Activated naive CD4-positive, alpha-beta T cell treated with anti-CD3 and anti-CD28 coated beads, Interleukin-2, amount 50 U/mL, for 72 hours (primary cell): ENCODE measurements at regions not wholly inside any gene's neighbourhood (a gene's known extent, or its start where the extent isn't known, plus 50 kb on each side); places are given as distances from the start of the nearest gene placed in this dataset.
"Not testable (repeated sequence)": the region's sequence is repeated elsewhere in the genome, so short reads cannot be mapped to it uniquely, and the experiment has no call there.

Experiments used
- ATAC-seq, 2 donors: fragments of 150-1000 bp; cut with Tn5 transposase; 2 replicates each; pipeline ENCODE4 v1.10.0; 2021; ENCODE audit warnings: mild to moderate bottlenecking in 2 of 2, moderate library complexity in 2 of 2
- DNase-seq, 2 donors: peaks; one replicate each; pipeline ENCODE4 v3.0.0; 2021 to 2022; ENCODE audit warnings: low spot score in 2 of 2
- H3K27ac Mint-ChIP-seq, 2 donors: one replicate each; pipeline ENCODE4 v1.8.0; 2022; ENCODE audit warnings: mild to moderate bottlenecking in 2 of 2, mixed read lengths in 2 of 2
- H3K36me3 Mint-ChIP-seq, 2 donors: one replicate each; pipeline ENCODE4 v1.8.0; 2022; ENCODE audit warnings: mixed read lengths in 2 of 2
- H3K9me3 Mint-ChIP-seq, 2 donors: one replicate each; pipeline ENCODE4 v1.8.0; 2022; ENCODE audit warnings: mixed read lengths in 2 of 2

GRCh38 chr14:85063747-85064146 lies 466.2 kb upstream of the FLRT2 start:
- Mint-ChIP-seq H3K36me3 (no peaks in the 10 kb centered on the region), H3K9me3 (peaks cover 5 to 11% of the 10 kb centered on the region in 2 donors), H3K27ac (no peak overlapping the region)
- no peak for DNase-seq
- ATAC-seq: no peak

GRCh38 chr14:85071447-85071846 lies 458.5 kb upstream of the FLRT2 start:
- Mint-ChIP-seq H3K27ac (no peak overlapping the region), H3K36me3 (peaks cover 0 to 4% of the 10 kb centered on the region in 2 donors), H3K9me3 (peaks cover 9 to 11% of the 10 kb centered on the region in 2 donors)
- ATAC-seq: no peak
- no peak for DNase-seq

GRCh38 chr14:85074955-85075354 lies 455.0 kb upstream of the FLRT2 start:
- ATAC-seq: no peak
- H3K27ac Mint-ChIP-seq: no peak overlapping the region
- peaks cover 0 to 4% of the 10 kb centered on the region in 2 donors for H3K36me3 Mint-ChIP-seq
- peaks cover 5 to 7% of the 10 kb centered on the region in 2 donors for H3K9me3 Mint-ChIP-seq
- DNase-seq: no peak

GRCh38 chr14:85075694-85076476 lies 454.1 kb upstream of the FLRT2 start:
- ATAC-seq: no peak
- Mint-ChIP-seq H3K27ac (no peak overlapping the region), H3K36me3 (peaks cover 0 to 1% of the 10 kb centered on the region in 2 donors), H3K9me3 (peaks cover 2 to 8% of the 10 kb centered on the region in 2 donors)
- no peak for DNase-seq

- not testable (repeated sequence) for H3K27ac Mint-ChIP-seq, H3K36me3 Mint-ChIP-seq, ATAC-seq, DNase-seq
- H3K9me3 Mint-ChIP-seq: peaks cover 9 to 16% of the 10 kb centered on the region in 2 donors
These were observed 452.2 kb upstream of the FLRT2 start for GRCh38 chr14:85077716-85078115.

GRCh38 chr14:85079842-85080730 lies 449.9 kb upstream of the FLRT2 start:
- Mint-ChIP-seq H3K36me3 (no peaks in the 10 kb centered on the region), H3K9me3 (peaks cover 9 to 19% of the 10 kb centered on the region in 2 donors), H3K27ac (no peak overlapping the region)
- DNase-seq: no peak
- ATAC-seq: no peak

GRCh38 chr14:85084344-85084743 lies 445.6 kb upstream of the FLRT2 start:
- ATAC-seq: no peak
- peaks cover 9 to 19% of the 10 kb centered on the region in 2 donors for H3K9me3 Mint-ChIP-seq
- H3K27ac Mint-ChIP-seq: no peak overlapping the region

GRCh38 chr14:85085981-85086380 lies 444.0 kb upstream of the FLRT2 start:
- Mint-ChIP-seq H3K9me3 (peaks cover 9 to 12% of the 10 kb centered on the region in 2 donors), H3K27ac (no peak overlapping the region), H3K36me3 (no peaks in the 10 kb centered on the region)
- DNase-seq (no peak), ATAC-seq (no peak)

More at GRCh38 chr14:85084344-85084743, 445.6 kb upstream of the FLRT2 start:
- DNase-seq: no peak
- no peaks in the 10 kb centered on the region for H3K36me3 Mint-ChIP-seq

- ATAC-seq: no peak
- Mint-ChIP-seq H3K36me3 (no peaks in the 10 kb centered on the region), H3K9me3 (peaks cover 0 to 7% of the 10 kb centered on the region in 2 donors), H3K27ac (no peak overlapping the region)
- no peak for DNase-seq
These were observed 442.7 kb upstream of the FLRT2 start for GRCh38 chr14:85087201-85087600.

GRCh38 chr14:85088192-85088591 lies 441.8 kb upstream of the FLRT2 start:
- Mint-ChIP-seq H3K27ac (no peak overlapping the region), H3K9me3 (no peaks in the 10 kb centered on the region), H3K36me3 (no peaks in the 10 kb centered on the region)
- ATAC-seq (no peak), DNase-seq (no peak)

GRCh38 chr14:85090681-85091080 lies 439.3 kb upstream of the FLRT2 start:
- no peaks in the 10 kb centered on the region for H3K9me3 Mint-ChIP-seq
- DNase-seq (no peak), ATAC-seq (no peak)
- H3K36me3 Mint-ChIP-seq: no peaks in the 10 kb centered on the region
- H3K27ac Mint-ChIP-seq: no peak overlapping the region

GRCh38 chr14:85093631-85094330 lies 436.2 kb upstream of the FLRT2 start:
- no peaks in the 10 kb centered on the region for H3K9me3 Mint-ChIP-seq
- ATAC-seq (no peak), DNase-seq (no peak)
- no peaks in the 10 kb centered on the region for H3K36me3 Mint-ChIP-seq
- H3K27ac Mint-ChIP-seq: no peak overlapping the region

- Mint-ChIP-seq H3K36me3 (no peaks in the 10 kb centered on the region), H3K9me3 (peaks cover 4 to 12% of the 10 kb centered on the region in 2 donors), H3K27ac (no peak overlapping the region)
- ATAC-seq: no peak
- no peak for DNase-seq
These were observed 427.4 kb upstream of the FLRT2 start for GRCh38 chr14:85102591-85102990.

- H3K27ac Mint-ChIP-seq: no peak overlapping the region
- H3K9me3 Mint-ChIP-seq: peaks cover 8 to 20% of the 10 kb centered on the region in 2 donors
- ATAC-seq: no peak
- DNase-seq: no peak
- no peaks in the 10 kb centered on the region for H3K36me3 Mint-ChIP-seq
These were observed 423.4 kb upstream of the FLRT2 start for GRCh38 chr14:85106506-85106905.

GRCh38 chr14:85112762-85113161 lies 417.2 kb upstream of the FLRT2 start:
- H3K27ac Mint-ChIP-seq: no peak overlapping the region
- peaks cover 0 to 6% of the 10 kb centered on the region in 2 donors for H3K36me3 Mint-ChIP-seq
- DNase-seq: no peak
- peaks cover 22 to 31% of the 10 kb centered on the region in 2 donors for H3K9me3 Mint-ChIP-seq
- no peak for ATAC-seq

- DNase-seq (no peak), ATAC-seq (no peak)
- Mint-ChIP-seq H3K27ac (no peak overlapping the region), H3K9me3 (peaks cover 24 to 32% of the 10 kb centered on the region in 2 donors), H3K36me3 (peaks cover 0 to 6% of the 10 kb centered on the region in 2 donors)
These were observed 414.0 kb upstream of the FLRT2 start for GRCh38 chr14:85115921-85116320.

- H3K27ac Mint-ChIP-seq: no peak overlapping the region
- no peak for ATAC-seq
- no peaks in the 10 kb centered on the region for H3K36me3 Mint-ChIP-seq
- no peak for DNase-seq
- H3K9me3 Mint-ChIP-seq: peaks cover 17 to 27% of the 10 kb centered on the region in 2 donors
These were observed 411.7 kb upstream of the FLRT2 start for GRCh38 chr14:85118274-85118673.
